C4-2B (cell line): ENCODE measurements at regions not wholly inside any gene's neighbourhood (a gene's known extent, or its start where the extent isn't known, plus 50 kb on each side); places are given as distances from the start of the nearest gene placed in this dataset.

Experiments used
- ZFX ChIP-seq: fragments of 450-650 bp; IDR thresholded peaks from 2 replicates; pipeline ENCODE4 v1.6.1; 2017
- TF ChIP-seq, protein P1 (sequence below): fragments of 450-650 bp; conservative IDR thresholded peaks from 2 replicates; pipeline ENCODE4 v1.5.1; 2017; ENCODE audit warnings: mild to moderate bottlenecking

DNA sequence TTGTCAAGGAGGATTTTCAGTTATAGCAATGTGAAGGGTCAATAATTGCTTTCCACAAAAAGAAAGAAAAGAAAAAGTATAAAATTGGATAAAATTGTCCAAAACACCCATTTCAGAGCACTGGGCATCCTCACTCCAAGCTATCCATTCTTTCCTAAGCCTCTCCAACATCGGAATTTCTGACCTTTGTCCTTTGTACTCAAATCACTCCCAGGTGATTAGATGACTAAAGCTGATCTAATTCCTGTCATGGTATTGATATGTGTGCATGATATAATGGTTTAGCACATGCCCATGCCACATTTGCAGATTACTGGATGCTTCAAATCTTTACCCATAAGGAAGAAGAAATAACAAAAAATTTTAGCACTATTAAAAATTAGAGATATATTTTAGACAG is 152.3 kb downstream of the CENPC start:
- TF ChIP-seq, protein P1, sequence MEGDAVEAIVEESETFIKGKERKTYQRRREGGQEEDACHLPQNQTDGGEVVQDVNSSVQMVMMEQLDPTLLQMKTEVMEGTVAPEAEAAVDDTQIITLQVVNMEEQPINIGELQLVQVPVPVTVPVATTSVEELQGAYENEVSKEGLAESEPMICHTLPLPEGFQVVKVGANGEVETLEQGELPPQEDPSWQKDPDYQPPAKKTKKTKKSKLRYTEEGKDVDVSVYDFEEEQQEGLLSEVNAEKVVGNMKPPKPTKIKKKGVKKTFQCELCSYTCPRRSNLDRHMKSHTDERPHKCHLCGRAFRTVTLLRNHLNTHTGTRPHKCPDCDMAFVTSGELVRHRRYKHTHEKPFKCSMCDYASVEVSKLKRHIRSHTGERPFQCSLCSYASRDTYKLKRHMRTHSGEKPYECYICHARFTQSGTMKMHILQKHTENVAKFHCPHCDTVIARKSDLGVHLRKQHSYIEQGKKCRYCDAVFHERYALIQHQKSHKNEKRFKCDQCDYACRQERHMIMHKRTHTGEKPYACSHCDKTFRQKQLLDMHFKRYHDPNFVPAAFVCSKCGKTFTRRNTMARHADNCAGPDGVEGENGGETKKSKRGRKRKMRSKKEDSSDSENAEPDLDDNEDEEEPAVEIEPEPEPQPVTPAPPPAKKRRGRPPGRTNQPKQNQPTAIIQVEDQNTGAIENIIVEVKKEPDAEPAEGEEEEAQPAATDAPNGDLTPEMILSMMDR, result no peak
- TF ChIP-seq ZFX, result no peak
